Activated gamma-delta T cell treated with anti-CD3 and anti-CD28 coated beads, Interleukin-2, amount 50 U/mL, for 16 hours (primary cell): ENCODE measurements at regions not wholly inside any gene's neighbourhood (a gene's known extent, or its start where the extent isn't known, plus 50 kb on each side); places are given as distances from the start of the nearest gene placed in this dataset.

Source experiments
- DNase-seq: peaks from one replicate; pipeline ENCODE4 v3.0.0-alpha.2; 2020; ENCODE audit warnings: low read depth

DNA sequence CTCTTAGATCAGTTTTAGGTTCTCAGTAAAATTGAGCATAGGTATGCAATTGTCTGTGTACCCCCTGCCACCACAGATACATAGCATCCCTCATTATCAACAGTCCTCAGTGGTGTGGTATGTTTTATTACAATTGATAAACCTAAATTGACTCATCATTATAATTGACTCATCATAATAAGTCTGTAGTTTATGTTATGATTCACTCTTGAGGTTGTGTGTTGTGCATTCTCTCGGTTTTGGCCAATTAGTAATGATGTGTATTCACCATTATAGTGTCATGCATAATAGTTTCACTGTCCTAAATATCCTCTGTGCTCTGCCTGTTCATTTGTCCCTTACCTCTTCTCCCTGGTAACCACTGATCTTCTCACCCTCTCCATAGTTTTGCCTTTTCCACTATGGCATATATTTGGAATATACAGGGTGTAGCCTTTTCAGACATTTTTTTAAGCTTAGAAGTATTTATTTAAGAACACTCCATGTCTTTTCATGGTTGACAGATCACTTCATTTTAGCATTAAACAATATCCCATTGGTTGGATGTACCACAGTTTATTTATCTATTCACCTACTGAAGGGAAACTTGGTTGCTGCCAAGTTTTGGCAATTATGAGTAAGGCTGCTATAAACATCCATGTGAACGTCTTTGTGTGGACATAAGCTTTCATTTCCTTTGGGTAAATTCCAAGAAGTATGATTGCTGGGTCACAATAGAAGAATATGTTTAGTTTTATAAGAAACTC is 1620.6 kb upstream of the MIR17HG start:
- no peak for DNase-seq

DNA sequence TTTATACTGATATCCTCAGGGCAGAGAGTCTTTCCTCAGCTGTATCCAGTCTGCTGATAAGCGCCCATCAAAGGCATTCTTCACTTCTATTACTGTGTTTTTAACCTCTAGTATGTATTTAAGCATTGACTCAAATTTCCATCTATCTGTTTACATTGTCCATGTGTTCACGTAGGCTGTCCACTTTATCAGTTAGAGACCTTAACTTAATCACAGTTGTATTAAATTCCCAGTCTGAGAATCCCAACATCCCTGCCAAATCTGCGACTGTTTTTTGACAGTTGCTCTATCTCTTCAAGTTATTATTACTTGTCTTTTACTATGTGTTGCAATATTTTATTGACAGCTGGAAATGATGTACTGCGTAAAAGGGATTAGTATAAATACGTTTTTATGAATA is 1613.7 kb upstream of the MIR17HG start:
- no peak for DNase-seq

DNA sequence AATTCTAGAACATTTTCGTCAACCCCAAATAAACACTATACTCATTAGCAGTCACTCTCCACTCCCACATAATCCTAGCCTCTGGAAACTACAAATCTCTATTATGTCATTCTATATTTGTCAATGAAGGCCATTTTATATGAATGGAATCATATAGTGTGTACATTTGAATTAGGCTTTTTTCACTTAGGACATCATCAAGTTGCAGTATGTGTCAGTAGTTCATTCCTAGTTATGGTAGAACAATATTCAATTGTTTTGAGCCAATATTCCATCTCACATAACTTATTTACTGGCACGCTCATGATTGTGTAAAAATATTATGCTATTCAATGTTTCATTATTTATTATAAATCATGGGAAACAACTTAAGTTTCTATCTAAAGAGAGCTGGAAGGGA is 1610.4 kb upstream of the MIR17HG start:
- DNase-seq = no peak

DNA sequence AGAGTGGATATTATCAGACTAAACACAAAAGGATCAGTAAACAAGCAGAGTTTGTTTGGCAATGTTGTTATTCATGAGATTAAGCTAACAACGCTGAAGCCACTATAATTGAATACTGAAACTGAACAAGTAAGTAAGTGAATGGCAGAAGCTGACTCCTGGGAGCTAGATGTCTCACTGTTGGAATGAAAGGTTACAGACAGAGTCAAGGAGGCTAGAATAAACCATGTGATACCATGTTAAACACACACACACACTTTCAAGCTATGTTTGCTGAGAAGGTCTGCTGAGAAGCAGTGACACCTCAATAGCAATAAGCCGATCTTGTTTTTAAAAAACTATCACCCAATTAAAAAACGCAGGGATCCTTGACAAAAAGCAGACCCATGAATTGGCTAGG is 1609.4 kb upstream of the MIR17HG start:
- no peak for DNase-seq

DNA sequence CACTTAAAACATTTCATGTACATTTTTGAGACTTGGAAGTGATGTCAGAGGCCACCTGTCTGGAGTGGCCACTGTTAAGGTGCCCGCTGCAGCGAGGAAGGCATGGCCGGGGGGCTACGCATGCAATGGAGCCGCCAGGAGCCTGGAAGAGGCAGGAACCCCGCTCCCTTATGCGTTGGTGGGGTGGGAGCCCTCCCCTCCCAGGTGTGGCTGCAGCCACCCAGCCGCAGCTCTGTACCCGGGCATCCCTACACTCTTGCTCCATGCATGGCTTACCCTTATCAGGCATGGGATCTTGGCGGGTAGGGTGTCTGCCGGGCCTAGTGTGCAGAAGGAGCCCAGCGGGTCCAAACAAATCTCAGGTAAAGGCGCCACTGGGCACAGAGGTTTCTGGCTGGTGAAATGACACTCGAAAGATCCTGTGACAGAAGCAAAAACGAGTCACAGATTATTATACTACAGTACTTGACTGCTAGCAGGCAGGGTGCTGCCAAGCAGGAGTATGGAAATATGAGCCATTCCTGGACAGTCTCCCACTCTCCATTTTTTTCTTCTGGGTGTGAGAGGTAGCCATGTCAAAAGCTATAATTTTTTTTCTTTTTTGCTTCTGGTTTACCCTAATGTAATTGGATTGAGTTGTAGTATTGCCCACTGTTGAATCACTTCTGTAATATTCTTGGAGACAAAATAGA is 1606.3 kb upstream of the MIR17HG start:
- no peak for DNase-seq

DNA sequence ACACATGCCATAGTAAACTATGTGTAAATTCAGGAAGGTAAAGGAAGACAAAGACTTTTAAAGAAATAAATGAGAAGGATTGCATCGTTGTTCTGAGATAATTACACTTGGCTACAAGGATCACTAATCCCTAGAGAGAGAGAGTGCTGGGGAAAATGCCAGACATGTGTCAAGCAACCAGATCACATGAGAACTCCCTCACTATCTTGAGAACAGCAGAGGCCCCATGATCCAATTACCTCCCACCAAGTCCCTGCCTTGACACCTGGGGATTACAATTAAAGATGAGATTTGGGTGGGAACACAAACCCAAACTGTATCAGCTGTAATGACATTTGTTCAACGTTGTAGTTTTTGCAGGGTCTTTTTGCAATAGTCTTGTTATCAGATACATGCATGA is 1600.9 kb upstream of the MIR17HG start:
- DNase-seq = no peak

DNA sequence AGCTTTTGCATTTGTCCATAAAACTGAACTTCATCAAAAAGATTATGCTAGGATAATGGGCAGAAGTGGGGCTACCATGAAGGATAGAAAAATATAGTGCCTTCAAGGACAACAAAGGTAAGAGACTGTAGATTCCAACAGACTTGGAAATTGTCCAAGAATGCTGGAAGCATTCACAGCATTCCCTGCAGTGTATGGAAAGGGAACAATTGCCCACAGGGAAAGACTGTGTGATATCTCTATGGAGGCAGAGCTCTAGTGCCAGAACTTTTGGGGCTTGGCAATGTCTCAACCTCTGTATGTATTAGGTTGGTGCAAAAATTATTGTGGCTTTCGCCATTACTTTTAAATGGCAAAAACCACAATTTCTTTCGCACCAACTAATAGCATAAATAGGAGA is 1598.8 kb upstream of the MIR17HG start:
- no peak for DNase-seq

DNA sequence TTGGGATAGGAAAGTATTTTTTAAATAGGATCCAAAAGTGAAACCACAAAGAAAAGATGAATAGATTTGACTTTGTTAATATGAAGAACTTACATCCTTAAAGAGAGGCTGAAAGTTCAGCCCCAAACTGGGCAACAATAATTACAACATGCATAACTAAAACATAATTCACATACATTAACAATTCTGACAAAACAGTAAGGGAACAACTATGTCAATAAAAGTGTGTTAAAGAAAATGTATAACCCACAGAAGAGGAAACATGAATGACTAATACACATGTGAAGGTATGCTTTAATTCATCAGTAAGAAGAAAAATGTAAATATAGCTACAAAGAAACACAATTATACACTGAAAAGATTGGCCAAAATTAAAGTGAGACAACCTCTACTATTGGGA is 1597.6 kb upstream of the MIR17HG start:
- no peak for DNase-seq

DNA sequence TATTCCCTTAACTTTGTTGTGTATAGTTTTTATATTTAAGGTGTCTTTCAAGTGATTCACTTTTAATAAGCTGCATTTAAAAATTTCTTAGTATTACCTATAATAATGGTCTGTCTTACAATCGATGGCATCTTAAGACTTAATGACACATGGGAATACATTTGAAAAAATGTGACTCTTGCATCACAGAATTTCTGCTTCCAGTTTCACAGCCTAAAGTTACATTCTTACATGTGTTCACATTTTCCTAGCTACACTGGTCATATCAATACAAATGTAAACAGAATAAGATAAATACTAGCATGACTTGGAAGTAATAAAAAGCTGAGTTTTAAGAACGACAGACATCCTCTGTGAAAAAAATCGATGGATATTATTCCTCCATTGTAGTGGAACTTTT is 1597.1 kb upstream of the MIR17HG start:
- no peak for DNase-seq

DNA sequence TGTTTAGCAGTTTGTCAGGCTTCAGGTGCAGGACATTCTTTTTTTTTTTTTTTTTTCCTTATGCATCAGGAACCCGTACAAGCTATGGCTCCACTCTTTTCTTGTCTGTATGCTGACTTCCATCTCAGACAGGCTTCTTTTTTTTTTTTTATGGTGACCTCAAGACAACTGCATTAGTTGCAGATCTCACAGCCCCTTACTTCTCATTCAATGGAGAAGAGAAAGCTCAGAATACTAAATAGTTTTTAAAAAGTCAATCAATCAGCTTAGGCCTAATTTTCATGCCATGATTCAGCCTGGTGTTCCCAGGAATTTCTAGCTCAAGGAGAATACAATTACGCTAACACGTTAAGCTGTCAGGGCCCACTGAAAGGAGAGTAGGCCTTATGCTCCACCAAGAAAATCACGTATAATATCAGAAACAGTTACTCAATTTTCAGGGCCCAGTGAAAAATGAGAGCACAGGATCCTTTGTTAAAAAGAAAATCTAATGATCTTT is 1596.0 kb upstream of the MIR17HG start:
- DNase-seq = no peak

DNA sequence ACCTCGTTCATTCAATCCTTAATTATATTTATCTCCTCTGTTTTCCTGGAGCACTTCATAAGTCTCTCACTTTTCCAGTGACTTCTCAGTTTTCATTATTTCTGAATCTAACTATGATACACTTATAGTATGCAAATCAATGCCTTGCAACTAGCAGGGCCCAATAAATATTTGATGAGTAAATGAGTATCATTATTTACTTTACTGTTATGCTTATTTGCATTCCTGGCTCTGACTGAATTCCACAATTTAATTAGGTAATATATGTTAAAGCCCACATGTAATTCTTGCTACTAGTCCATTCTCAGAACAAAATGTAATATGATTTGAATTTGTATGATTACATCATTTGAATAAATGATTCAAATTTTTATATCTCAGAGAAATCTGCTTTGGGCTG is 1595.1 kb upstream of the MIR17HG start:
- no peak for DNase-seq

DNA sequence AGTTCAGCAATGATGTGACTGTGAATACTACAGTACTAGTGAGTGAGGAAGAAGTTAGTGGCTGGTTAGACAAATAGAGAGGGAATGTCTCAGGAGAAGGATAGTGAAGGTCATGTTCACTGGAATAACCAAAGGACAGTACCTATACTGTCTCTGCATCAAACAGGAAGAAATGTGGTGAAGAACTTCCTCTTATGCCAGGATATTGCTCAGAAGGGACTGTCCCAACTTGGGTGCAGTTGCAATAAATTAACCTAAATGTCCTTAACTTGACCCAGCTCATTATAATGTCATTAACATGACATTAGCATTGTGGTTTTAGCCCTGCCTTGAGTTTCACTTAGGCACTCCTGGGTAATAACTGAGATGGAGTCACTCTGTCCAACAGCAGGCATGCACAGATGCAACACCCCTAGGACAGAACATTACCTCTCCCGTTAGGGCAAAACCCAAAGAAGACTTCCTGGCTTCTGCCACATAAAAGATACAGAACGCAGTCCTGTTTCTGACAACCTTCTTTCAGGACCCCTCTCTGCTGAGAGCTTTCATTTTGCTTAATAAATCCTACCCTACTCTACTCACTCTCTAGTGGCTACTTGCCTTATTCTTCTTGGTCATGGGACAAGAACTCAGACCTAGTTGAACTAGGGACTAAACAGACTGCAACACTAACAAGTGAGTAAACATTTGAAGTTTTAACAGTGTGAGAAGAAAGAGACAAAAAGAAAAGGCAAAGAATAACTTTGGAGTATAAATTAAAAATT is 1591.6 kb upstream of the MIR17HG start:
- no peak for DNase-seq

DNA sequence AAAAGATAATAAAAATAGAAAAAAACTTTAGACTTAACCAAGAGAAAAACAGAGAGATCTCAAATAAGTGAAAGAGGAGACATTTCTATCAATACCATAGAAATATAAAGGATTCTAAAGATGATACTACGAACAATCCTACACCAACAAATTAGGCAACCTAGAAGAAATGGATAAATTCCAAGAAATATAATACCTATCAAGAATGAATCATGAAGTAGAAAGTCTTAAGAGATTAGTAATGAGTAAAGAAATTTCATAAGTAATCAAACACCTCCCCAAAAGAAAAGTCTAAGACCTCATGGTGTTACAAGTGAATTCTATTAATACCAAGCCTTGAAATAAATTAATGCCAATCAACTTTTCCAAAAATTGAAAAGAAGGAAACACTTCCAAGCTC is 1584.5 kb upstream of the MIR17HG start:
- DNase-seq = no peak

DNA sequence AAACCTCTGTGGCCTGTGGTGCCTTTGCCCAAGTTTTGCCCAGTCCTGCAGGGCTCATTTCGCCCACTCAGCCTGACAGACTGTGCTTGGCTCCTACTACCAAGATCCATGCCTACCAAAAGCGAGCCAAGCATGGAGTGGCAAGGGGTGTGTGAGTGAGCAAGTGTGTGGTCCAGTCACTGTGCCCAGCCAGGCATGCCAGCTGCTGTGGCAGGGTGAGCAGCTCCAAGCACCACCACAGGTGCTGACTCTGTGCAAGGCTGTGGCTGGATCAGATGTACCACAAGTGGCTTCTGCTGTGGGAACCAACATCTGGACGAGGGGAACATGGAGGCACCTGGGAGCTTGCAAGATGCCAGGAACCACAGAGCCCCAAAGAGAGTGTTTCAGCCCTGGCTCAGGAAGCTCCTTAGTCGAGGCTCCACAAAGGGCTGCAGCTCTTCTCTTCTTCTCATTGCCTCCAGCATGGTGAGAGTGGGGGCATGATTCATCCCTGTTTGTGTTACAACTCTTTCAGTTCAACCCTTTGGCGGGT is 1564.2 kb upstream of the MIR17HG start:
- DNase-seq = no peak

DNA sequence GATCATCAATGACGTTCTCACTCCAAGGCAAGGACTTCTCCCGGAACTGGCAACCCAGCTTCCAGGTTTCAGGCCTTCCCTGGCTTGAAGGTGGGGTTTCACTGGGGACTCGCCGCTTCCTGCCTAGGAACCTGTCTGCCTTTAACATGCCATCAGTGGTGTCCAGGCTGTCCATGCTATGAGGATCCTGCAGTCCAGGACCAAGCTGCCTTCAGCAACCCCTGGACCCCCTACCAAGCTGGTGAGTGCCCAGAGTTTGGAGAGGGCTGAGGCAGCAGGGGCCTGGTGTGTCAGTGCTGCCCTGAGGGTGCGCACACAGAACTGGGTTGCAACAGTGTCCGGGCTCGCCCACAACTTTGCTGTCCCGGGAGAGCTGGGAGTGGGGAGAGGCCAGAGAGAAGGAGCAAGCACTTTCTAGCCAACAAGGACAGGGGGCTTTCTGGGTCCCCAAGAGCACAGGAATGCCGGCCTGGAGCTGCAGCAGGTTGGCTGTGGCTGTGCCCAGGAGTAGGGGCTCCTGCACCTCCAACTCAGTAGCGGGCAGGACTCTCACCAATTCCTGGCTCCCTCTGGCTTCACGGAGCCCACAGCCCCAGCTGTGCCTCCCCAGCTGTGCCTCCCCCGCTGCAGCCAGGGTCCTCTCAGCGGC is 1563.2 kb upstream of the MIR17HG start:
- no peak for DNase-seq

DNA sequence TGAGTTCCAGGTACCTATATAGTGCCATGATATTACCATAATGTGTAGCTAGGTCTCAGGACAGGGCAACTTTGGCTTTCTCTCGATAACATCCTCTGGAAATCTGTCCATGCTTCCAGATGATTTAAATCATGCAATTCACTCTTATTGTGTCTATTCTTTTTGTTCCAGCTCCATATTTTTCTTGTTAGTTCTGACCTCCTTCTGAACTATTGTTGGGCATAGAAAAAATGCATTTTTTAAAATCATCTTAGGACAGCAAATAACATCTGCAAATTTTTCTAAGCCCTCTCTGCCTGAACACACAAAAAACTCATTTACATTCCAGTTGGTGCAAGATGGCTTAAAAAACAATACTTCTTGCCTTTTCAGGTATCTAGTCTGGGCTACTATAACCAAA is 1561.0 kb upstream of the MIR17HG start:
- no peak for DNase-seq

DNA sequence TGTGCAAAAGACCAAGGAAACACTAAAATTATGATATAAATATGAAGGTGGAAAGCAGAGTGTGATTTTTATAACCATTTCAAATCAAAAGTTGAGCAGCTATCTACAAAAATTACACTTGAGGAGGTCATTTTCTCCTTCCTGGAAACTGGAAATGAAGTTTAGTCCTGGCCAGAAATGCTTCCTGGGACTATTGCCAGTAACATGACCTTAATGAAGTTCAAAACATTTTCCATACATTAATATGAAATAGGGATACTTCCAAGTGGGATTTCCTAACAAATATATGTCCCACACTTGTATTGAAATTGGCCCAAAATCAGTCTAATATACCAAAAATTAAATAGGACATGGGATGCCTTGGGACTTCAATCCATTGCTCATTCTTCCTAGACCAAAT is 1556.8 kb upstream of the MIR17HG start:
- DNase-seq = no peak

DNA sequence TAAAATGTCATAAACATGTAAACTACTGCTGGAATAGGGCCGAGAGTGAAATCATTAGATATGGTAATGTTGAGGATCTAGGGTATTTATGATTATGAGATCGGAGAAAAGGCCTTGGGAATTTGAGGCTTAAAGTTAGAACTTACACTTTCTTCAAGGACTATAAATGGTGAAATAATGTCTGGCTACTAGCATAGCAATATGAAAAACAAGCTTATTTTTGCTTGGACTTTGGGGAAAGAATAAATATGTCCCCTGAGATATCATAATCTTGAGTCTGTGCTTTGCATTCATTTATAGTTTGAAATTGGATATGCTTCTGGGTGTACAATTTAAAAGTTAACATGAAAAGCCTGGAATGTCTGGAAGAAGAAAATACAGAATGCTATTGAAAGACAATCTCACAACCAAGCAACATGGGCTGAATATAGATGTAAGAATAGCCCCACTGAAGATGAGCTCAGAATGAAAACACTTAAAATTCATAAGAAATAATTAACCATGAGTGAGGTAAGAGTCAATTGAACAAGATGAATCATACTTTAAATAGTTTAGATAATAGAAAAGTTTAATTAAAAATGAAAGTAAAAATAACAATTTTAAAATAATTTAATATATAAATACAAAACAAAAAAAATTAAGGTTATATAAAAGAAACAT is 1555.4 kb upstream of the MIR17HG start:
- no peak for DNase-seq

DNA sequence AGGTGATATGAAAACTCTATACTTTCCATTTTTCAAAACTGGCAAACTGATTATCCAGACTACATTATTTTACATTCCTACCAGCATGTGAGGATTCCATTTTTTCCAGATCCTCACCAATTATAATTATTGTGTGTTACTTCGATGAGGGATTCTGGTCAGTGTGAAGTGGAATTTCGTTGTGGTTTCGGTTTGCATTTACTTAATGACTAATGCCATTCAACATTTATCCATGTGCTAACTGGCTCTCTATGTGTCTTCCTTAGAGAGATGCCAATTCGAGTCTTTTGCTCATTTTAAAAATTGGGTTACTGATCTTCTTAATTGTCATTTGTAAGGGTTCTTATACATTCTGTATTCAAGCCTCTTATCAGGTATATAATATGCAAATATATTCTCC is 1551.3 kb upstream of the MIR17HG start:
- DNase-seq = no peak

DNA sequence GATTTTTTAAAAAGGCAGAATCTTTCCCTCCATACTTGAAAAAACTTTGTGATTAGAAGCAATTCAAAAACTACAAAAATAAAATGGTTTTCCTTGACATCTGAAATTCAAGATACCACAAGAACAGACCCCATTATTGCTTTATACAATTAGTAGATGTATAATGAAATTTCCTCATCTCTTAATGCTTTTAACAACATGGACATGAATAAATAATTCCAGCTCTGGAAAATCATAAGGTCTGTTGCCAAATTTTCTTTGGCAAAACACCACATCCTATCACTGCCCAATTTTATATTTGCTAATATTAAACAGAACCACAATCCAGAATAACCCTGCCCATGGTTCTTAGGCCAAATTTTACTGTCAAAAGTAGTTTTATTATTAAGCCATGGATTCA is 1543.6 kb upstream of the MIR17HG start:
- DNase-seq = no peak

DNA sequence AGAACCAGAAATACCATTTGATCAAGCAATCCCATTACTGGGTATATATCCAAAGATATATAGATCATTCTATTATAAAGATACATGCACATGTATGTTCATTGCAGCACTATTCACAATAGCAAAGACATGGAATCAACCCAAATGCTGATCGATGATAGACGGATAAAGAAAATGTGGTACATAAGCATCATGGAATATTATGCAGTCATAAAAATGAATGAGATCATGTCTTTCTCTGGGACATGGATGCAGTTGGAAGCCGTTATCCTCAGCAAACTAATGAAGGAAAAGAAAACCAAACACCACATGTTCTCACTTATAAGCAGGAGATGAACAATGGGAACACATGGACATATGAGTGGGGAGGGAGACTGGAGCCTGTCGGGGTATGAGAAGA is 1540.9 kb upstream of the MIR17HG start:
- DNase-seq = no peak

DNA sequence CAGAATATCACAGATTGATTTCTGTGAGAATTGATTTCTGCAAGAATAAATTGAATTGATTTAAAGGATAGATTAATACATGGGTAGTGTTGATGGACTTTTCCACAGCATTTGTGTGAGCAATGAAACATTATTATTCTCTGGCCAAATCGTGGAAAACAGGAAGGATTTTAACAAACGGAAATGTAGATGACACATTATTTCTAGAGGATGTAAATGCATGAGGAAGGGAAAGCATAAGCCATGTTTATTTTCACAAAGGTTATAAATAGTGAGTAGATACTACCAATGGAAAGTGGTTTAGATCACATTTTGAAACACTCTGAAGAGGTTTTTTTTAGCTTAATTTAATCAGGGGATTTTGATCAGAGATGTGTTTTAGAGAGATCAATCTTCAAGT is 1534.6 kb upstream of the MIR17HG start:
- DNase-seq = no peak
